ENCODE measurements at regions not wholly inside any gene's neighbourhood (a gene's known extent, or its start where the extent isn't known, plus 50 kb on each side); places are given as distances from the start of the nearest gene placed in this dataset.

DNA sequence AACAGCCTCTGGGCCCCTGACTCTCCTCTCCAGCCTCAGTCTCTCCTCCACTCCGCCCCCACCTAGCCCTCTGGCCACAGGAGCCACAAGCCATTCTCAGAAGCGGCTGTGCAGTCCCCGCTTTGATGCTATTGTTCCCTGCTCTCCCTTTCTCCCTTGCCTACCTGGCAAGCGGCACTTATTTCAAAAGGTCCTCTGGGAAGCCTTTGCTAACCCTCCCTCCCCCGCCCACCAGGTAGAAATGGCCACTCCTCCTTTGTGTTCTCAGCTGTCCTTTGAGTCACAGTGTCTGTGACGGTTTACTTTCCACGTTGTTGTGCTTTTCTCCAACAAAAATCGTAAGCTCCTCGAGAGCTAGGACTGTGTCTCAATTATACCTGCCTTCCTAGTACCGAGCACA, 338.4 kb upstream of the PROX1 start:
- TF ChIP-seq, protein P1, sequence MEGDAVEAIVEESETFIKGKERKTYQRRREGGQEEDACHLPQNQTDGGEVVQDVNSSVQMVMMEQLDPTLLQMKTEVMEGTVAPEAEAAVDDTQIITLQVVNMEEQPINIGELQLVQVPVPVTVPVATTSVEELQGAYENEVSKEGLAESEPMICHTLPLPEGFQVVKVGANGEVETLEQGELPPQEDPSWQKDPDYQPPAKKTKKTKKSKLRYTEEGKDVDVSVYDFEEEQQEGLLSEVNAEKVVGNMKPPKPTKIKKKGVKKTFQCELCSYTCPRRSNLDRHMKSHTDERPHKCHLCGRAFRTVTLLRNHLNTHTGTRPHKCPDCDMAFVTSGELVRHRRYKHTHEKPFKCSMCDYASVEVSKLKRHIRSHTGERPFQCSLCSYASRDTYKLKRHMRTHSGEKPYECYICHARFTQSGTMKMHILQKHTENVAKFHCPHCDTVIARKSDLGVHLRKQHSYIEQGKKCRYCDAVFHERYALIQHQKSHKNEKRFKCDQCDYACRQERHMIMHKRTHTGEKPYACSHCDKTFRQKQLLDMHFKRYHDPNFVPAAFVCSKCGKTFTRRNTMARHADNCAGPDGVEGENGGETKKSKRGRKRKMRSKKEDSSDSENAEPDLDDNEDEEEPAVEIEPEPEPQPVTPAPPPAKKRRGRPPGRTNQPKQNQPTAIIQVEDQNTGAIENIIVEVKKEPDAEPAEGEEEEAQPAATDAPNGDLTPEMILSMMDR (IDR thresholded peaks at IDR 0.05 in 8 of 11, conservative IDR thresholded peaks at IDR 0.05 in 3 of 11), result no peak
- TF ChIP-seq POLR2AphosphoS5 (IDR thresholded peaks at IDR 0.05) (no peak), POLR2A (IDR thresholded peaks at IDR 0.05) (no peak)
